Lower leg skin (tissue), 3 donors: ENCODE measurements at regions not wholly inside any gene's neighbourhood (a gene's known extent, or its start where the extent isn't known, plus 50 kb on each side); places are given as distances from the start of the nearest gene placed in this dataset.

Experiments
- POLR2A ChIP-seq, 2 donors: fragments of 450-650 bp; IDR thresholded peaks; one replicate each; pipeline ENCODE4 v1.6.1; 2016 to 2017; ENCODE audit warnings: antibody characterized with exemption in 2 of 2, mild to moderate bottlenecking in 1 of 2, moderate library complexity in 1 of 2
- TF ChIP-seq, protein P1 (sequence below), 3 donors: fragments of 450-650 bp; IDR thresholded peaks; one replicate each; pipeline ENCODE4 v1.5.1; 2016; ENCODE audit warnings: antibody characterized with exemption in 3 of 3, mild to moderate bottlenecking in 3 of 3, moderate library complexity in 2 of 3

DNA sequence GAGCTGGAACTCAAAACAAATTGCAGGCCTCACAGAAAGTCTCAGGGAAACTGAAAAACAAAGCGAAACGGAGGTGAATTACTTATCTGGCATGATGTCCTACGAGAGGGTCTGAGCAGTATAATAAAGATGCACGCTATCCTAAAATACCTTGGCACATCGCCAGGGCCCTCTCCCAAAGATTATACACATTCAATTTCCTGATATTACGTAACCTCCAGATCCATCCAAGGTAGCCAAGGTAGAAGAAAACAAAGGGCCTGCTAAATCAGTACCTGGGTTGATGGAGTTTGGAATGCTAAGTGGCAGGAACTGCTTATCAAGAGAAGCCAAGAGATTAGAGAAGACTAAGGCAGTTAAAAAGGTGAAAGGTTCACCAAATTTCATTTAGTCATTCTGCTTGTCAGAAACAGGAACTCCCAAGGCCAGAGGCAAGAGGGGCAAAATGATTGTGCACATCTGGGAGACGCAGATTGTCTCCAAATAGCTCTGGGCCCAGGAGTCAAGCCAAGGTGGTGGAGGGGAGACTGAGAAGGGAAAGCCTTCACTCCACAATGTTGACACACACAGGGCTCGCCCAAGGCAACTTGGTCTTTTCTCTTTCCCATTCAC, 236.8 kb upstream of the ATP5MC3 start:
- TF ChIP-seq, protein P1, sequence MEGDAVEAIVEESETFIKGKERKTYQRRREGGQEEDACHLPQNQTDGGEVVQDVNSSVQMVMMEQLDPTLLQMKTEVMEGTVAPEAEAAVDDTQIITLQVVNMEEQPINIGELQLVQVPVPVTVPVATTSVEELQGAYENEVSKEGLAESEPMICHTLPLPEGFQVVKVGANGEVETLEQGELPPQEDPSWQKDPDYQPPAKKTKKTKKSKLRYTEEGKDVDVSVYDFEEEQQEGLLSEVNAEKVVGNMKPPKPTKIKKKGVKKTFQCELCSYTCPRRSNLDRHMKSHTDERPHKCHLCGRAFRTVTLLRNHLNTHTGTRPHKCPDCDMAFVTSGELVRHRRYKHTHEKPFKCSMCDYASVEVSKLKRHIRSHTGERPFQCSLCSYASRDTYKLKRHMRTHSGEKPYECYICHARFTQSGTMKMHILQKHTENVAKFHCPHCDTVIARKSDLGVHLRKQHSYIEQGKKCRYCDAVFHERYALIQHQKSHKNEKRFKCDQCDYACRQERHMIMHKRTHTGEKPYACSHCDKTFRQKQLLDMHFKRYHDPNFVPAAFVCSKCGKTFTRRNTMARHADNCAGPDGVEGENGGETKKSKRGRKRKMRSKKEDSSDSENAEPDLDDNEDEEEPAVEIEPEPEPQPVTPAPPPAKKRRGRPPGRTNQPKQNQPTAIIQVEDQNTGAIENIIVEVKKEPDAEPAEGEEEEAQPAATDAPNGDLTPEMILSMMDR (IDR thresholded peaks at IDR 0.05) = no peak
- no peak for TF ChIP-seq POLR2A (IDR thresholded peaks at IDR 0.05)
